K562 (cell line): ENCODE measurements at regions not wholly inside any gene's neighbourhood (a gene's known extent, or its start where the extent isn't known, plus 50 kb on each side); places are given as distances from the start of the nearest gene placed in this dataset.

Source experiments
- CBFB ChIP-seq: sonication (generic); formaldehyde crosslinking; IDR thresholded peaks from 2 replicates; pipeline ENCODE4 v1.4.0; 2020; ENCODE audit warnings: mild to moderate bottlenecking, missing genetic modification reagents
- CCAR2 ChIP-seq: fragments of 200-400 bp; formaldehyde crosslinking; IDR thresholded peaks from 2 replicates; pipeline ENCODE4 v1.6.1; 2017; ENCODE audit warnings: mild to moderate bottlenecking, low read depth, low read length
- CSDE1 ChIP-seq, 2 experiments: fragments of 450-650 bp; IDR thresholded peaks; 2 replicates each; pipeline ENCODE4 v1.6.1; 2016; ENCODE audit warnings: mild to moderate bottlenecking in 1 of 2
- DIDO1 ChIP-seq: fragments of 450-650 bp; IDR thresholded peaks from 2 replicates; pipeline ENCODE4 v1.6.1; 2016; ENCODE audit warnings: low read depth, missing biosample characterization, missing genetic modification characterization
- KAT2B ChIP-seq: IDR thresholded peaks from one replicate; pipeline ENCODE4 v1.6.1; 2012; ENCODE audit warnings: low read depth, mild to moderate bottlenecking, control low read depth, inconsistent platforms, low read length, moderate library complexity
- KDM1A ChIP-seq, 2 experiments: fragments of 450-650 bp; IDR thresholded peaks; 2 replicates each; pipeline ENCODE4 v1.6.1; 2016; ENCODE audit warnings: mild to moderate bottlenecking in 2 of 2
- KLF16 ChIP-seq: IDR thresholded peaks from 2 replicates; pipeline ENCODE4 v1.6.1; 2016; ENCODE audit warnings: antibody characterized with exemption
- MYBL2 ChIP-seq, 2 experiments: fragments of 450-650 bp in 1 of 2; sonication (generic) in 1 of 2; formaldehyde crosslinking in 1 of 2; IDR thresholded peaks; 2 replicates each; pipeline versions ENCODE4 v1.6.1 to v1.8.1; 2017 to 2022; ENCODE audit warnings: borderline replicate concordance in 1 of 2, inconsistent platforms in 1 of 2, low read depth in 1 of 2, mild to moderate bottlenecking in 1 of 2, missing genetic modification reagents in 1 of 2, moderate library complexity in 1 of 2
- OTX1 ChIP-seq: fragments of 450-650 bp; formaldehyde crosslinking; IDR thresholded peaks from 2 replicates; pipeline ENCODE4 v1.4.0; 2022; ENCODE audit warnings: mild to moderate bottlenecking
- POLR2H ChIP-seq: IDR thresholded peaks from 2 replicates; pipeline ENCODE4 v1.6.1; 2016; ENCODE audit warnings: missing genetic modification characterization, low read depth, mild to moderate bottlenecking, control low read depth, missing compliant biosample characterization, moderate library complexity
- RBM34 ChIP-seq: fragments of 200-400 bp; formaldehyde crosslinking; IDR thresholded peaks from 2 replicates; pipeline ENCODE4 v1.6.1; 2018; ENCODE audit warnings: low read length, borderline replicate concordance; ENCODE audit not compliant: insufficient read depth
- RNF2 ChIP-seq: sonication (generic); IDR thresholded peaks from 2 replicates; pipeline ENCODE4 v1.6.1; 2016
- STAT5A ChIP-seq: IDR thresholded peaks from 2 replicates; pipeline ENCODE4 v1.6.1; 2012; ENCODE audit warnings: low read length, inconsistent platforms, borderline replicate concordance
- TCF3 ChIP-seq: sonication (generic); formaldehyde crosslinking; IDR thresholded peaks from 2 replicates; pipeline ENCODE4 v1.4.0; 2020; ENCODE audit warnings: mild to moderate bottlenecking, missing genetic modification reagents
- TCFL5 ChIP-seq: fragments of 250-450 bp; sonication (Bioruptor Pico); conservative IDR thresholded peaks from 2 replicates; pipeline ENCODE4 v1.6.1; 2021; ENCODE audit warnings: mild to moderate bottlenecking, moderate library complexity, matching md5 sums
- UBTF ChIP-seq, 2 experiments: IDR thresholded peaks; 2 replicates each; pipeline ENCODE4 v1.6.1; 2012; ENCODE audit warnings: improper control_type of control experiment in 2 of 2, low read depth in 2 of 2, low read length in 2 of 2, borderline replicate concordance in 1 of 2
- ZNF175 ChIP-seq: fragments of 200-800 bp; sonication (Bioruptor generic); IDR thresholded peaks from 2 replicates; pipeline ENCODE4 v1.6.1; 2016; ENCODE audit warnings: low read depth, mild to moderate bottlenecking, missing genetic modification characterization, missing compliant biosample characterization
- ZNF184 ChIP-seq: sonication (generic); formaldehyde crosslinking; IDR thresholded peaks from 2 replicates; pipeline ENCODE4 v1.5.0; 2020; ENCODE audit warnings: missing genetic modification reagents
- ZNF212 ChIP-seq: fragments of 450-650 bp; formaldehyde crosslinking; IDR thresholded peaks from 2 replicates; pipeline ENCODE4 v1.4.0; 2020; ENCODE audit warnings: mild to moderate bottlenecking
- ZNF764 ChIP-seq: fragments of 250-450 bp; sonication (Bioruptor Pico); IDR thresholded peaks from 2 replicates; pipeline ENCODE4 v1.4.0; 2020; ENCODE audit warnings: low read depth, mild to moderate bottlenecking, moderate library complexity
- TF ChIP-seq, protein P1 (sequence below), 2 experiments: fragments of 450-650 bp; IDR thresholded peaks; 2 replicates each; pipeline ENCODE4 v1.6.1; 2016
- TF ChIP-seq, protein P2 (sequence below): IDR thresholded peaks from 3 replicates; pipeline ENCODE4 v1.6.1; 2011; ENCODE audit warnings: borderline replicate concordance, mild to moderate bottlenecking, moderate library complexity; ENCODE audit not compliant: insufficient read length; ENCODE audit errors: extremely low read depth

DNA sequence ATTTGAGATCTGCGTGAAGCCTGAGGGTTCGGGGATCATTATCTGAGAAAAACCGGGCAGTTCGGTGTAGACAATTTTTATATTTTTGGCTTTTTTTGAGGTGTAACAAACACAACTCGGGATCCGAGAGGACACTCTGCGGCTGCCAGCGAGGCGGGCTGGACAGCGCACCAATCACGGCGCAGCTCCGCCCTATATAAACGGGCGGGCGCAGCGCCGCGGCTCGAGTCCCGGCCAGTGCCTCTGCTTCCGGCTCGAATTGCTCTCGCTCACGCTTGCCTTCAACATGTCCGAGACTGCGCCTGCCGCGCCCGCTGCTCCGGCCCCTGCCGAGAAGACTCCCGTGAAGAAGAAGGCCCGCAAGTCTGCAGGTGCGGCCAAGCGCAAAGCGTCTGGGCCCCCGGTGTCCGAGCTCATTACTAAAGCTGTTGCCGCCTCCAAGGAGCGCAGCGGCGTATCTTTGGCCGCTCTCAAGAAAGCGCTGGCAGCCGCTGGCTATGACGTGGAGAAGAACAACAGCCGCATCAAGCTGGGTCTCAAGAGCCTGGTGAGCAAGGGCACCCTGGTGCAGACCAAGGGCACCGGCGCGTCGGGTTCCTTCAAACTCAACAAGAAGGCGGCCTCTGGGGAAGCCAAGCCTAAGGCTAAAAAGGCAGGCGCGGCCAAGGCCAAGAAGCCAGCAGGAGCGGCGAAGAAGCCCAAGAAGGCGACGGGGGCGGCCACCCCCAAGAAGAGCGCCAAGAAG is 69.0 kb downstream of the HFE start (continued):
- TF ChIP-seq, protein P1, sequence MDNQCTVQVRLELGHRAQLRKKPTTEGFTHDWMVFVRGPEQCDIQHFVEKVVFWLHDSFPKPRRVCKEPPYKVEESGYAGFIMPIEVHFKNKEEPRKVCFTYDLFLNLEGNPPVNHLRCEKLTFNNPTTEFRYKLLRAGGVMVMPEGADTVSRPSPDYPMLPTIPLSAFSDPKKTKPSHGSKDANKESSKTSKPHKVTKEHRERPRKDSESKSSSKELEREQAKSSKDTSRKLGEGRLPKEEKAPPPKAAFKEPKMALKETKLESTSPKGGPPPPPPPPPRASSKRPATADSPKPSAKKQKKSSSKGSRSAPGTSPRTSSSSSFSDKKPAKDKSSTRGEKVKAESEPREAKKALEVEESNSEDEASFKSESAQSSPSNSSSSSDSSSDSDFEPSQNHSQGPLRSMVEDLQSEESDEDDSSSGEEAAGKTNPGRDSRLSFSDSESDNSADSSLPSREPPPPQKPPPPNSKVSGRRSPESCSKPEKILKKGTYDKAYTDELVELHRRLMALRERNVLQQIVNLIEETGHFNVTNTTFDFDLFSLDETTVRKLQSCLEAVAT (IDR thresholded peaks at IDR 0.05), result peak; percentile 99 to 100
- TF ChIP-seq DIDO1 (tag) (no peak), ZNF212 (CRISPR knock-in tag) (peak; percentile 51; the same call in 1 of the 2 replicates), TCF3 (CRISPR knock-in tag) (peak; percentile 47), KAT2B (no peak), POLR2H (tag) (peak; percentile 98), STAT5A (no peak), CSDE1 (IDR thresholded peaks at IDR 0.05) (peak in 1 of 2 experiments; percentile 66; a peak in 1 of 4 replicates), RBM34 (no peak), CBFB (CRISPR knock-in tag) (peak; percentile 63; the same call in 1 of the 2 replicates), KLF16 (no peak), OTX1 (peak; percentile 71; the same call in 1 of the 2 replicates), MYBL2 (IDR thresholded peaks at IDR 0.05; ENCODE audit: low read depth) (no peak), MYBL2 (CRISPR knock-in tag; IDR thresholded peaks at IDR 0.05; ENCODE audit: borderline replicate concordance) (no peak), ZNF184 (CRISPR knock-in tag) (no peak), ZNF764 (CRISPR knock-in tag) (peak; percentile 64; the same call in 1 of the 2 replicates), RNF2 (peak; percentile 99), ZNF175 (peak; percentile 85), CCAR2 (no peak), TCFL5 (CRISPR knock-in tag) (no peak), UBTF (IDR thresholded peaks at IDR 0.05; ENCODE audit: borderline replicate concordance in 1 of 2, low read depth in 2 of 2, low read length in 2 of 2) (no peak), KDM1A (IDR thresholded peaks at IDR 0.05) (peak in 1 of 2 experiments; percentile 11; a peak in 1 of 4 replicates)
- TF ChIP-seq, protein P2, sequence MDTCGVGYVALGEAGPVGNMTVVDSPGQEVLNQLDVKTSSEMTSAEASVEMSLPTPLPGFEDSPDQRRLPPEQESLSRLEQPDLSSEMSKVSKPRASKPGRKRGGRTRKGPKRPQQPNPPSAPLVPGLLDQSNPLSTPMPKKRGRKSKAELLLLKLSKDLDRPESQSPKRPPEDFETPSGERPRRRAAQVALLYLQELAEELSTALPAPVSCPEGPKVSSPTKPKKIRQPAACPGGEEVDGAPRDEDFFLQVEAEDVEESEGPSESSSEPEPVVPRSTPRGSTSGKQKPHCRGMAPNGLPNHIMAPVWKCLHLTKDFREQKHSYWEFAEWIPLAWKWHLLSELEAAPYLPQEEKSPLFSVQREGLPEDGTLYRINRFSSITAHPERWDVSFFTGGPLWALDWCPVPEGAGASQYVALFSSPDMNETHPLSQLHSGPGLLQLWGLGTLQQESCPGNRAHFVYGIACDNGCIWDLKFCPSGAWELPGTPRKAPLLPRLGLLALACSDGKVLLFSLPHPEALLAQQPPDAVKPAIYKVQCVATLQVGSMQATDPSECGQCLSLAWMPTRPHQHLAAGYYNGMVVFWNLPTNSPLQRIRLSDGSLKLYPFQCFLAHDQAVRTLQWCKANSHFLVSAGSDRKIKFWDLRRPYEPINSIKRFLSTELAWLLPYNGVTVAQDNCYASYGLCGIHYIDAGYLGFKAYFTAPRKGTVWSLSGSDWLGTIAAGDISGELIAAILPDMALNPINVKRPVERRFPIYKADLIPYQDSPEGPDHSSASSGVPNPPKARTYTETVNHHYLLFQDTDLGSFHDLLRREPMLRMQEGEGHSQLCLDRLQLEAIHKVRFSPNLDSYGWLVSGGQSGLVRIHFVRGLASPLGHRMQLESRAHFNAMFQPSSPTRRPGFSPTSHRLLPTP, result no peak
